ENCODE measurements at regions not wholly inside any gene's neighbourhood (a gene's known extent, or its start where the extent isn't known, plus 50 kb on each side); places are given as distances from the start of the nearest gene placed in this dataset.

GRCh38 chr10:93250010-93250409 lies 176.3 kb downstream of the CYP26A1 start:
- Histone ChIP-seq H3K36me3 (ENCODE audit: insufficient read depth, low read length) (no peaks in the 10 kb centered on the region), H4K20me1 (ENCODE audit: insufficient read depth, low read length) (no peaks in the 10 kb centered on the region), H3K27ac (ENCODE audit: low read depth, low read length, poor library complexity, severe bottlenecking) (no peak overlapping the region), H3K4me2 (ENCODE audit: low read length) (no peak overlapping the region), H3K4me3 (ENCODE audit: low read depth, low read length, poor library complexity, severe bottlenecking) (no peak overlapping the region), H3K9me3 (ENCODE audit: low read length) (no peaks in the 10 kb centered on the region), H2AFZ (ENCODE audit: low read length) (no peak overlapping the region), H3K9me2 (ENCODE audit: insufficient read depth, low read length) (no peaks in the 10 kb centered on the region), H3K4me1 (ENCODE audit: insufficient read depth, low read length, poor library complexity, severe bottlenecking) (no peaks in the 10 kb centered on the region), H3K79me2 (ENCODE audit: insufficient read depth, low read depth, low read length) (no peaks in the 10 kb centered on the region)
- TF ChIP-seq CTCF (conservative IDR thresholded peaks at IDR 0.05; ENCODE audit: low read length), result no peak
- no peak for TF ChIP-seq EZH2phosphoT487 (IDR thresholded peaks at IDR 0.05; ENCODE audit: borderline replicate concordance, low read depth, low read length)
- POLR2A ChIA-PET, result interaction anchor here (0.6 kb wide), 1 partner anchor 361 kb away, joined by 3 read pairs; no protein-coding TSS in a partner anchor
- intact Hi-C loops (cut with micrococcal nuclease; ENCODE audit: unreplicated experiment), result no loop called here
- CTCF ChIA-PET (ENCODE audit: unreplicated experiment), result no interaction called here
- DNase-seq (ENCODE audit: low spot score), result no peak
- no TSS peak for BruUV-seq (replicated peaks)

- no peaks in the 10 kb centered on the region for H3K9me3 ChIP-seq (ENCODE audit: low read length)
- no peaks in the 10 kb centered on the region for H3K9me2 ChIP-seq (ENCODE audit: insufficient read depth, low read length)
- H3K4me3 ChIP-seq (ENCODE audit: low read depth, low read length, poor library complexity, severe bottlenecking), result no peak overlapping the region
- intact Hi-C loops (cut with micrococcal nuclease; ENCODE audit: unreplicated experiment), result no loop called here
- TF ChIP-seq EZH2phosphoT487 (IDR thresholded peaks at IDR 0.05; ENCODE audit: borderline replicate concordance, low read depth, low read length) (no peak), CTCF (conservative IDR thresholded peaks at IDR 0.05; ENCODE audit: low read length) (no peak)
- BruUV-seq (replicated peaks), result no TSS peak
- POLR2A ChIA-PET, result interaction anchor here (1.5 kb wide), 1 partner anchor 14 kb away, joined by 4 read pairs; no protein-coding TSS in a partner anchor
- H2AFZ ChIP-seq (ENCODE audit: low read length), result no peak overlapping the region
- H3K4me2 ChIP-seq (ENCODE audit: low read length), result no peak overlapping the region
- H3K79me2 ChIP-seq (ENCODE audit: insufficient read depth, low read depth, low read length), result no peaks in the 10 kb centered on the region
- no peaks in the 10 kb centered on the region for H4K20me1 ChIP-seq (ENCODE audit: insufficient read depth, low read length)
- no peak overlapping the region for H3K27ac ChIP-seq (ENCODE audit: low read depth, low read length, poor library complexity, severe bottlenecking)
- CTCF ChIA-PET (ENCODE audit: unreplicated experiment), result no interaction called here
- no peaks in the 10 kb centered on the region for H3K36me3 ChIP-seq (ENCODE audit: insufficient read depth, low read length)
- DNase-seq (ENCODE audit: low spot score), result no peak
- no peaks in the 10 kb centered on the region for H3K4me1 ChIP-seq (ENCODE audit: insufficient read depth, low read length, poor library complexity, severe bottlenecking)
These were observed 180.6 kb downstream of the CYP26A1 start for GRCh38 chr10:93254180-93254853.

GRCh38 chr10:93255546-93255945 lies 181.9 kb downstream of the CYP26A1 start:
- Histone ChIP-seq H2AFZ (ENCODE audit: low read length) (no peak overlapping the region), H3K4me3 (ENCODE audit: low read depth, low read length, poor library complexity, severe bottlenecking) (no peak overlapping the region), H3K9me3 (ENCODE audit: low read length) (no peaks in the 10 kb centered on the region), H4K20me1 (ENCODE audit: insufficient read depth, low read length) (no peaks in the 10 kb centered on the region), H3K36me3 (ENCODE audit: insufficient read depth, low read length) (no peaks in the 10 kb centered on the region), H3K9me2 (ENCODE audit: insufficient read depth, low read length) (no peaks in the 10 kb centered on the region), H3K4me1 (ENCODE audit: insufficient read depth, low read length, poor library complexity, severe bottlenecking) (no peaks in the 10 kb centered on the region), H3K27ac (ENCODE audit: low read depth, low read length, poor library complexity, severe bottlenecking) (no peak overlapping the region), H3K79me2 (ENCODE audit: insufficient read depth, low read depth, low read length) (no peaks in the 10 kb centered on the region), H3K4me2 (ENCODE audit: low read length) (no peak overlapping the region)
- TF ChIP-seq CTCF (conservative IDR thresholded peaks at IDR 0.05; ENCODE audit: low read length), result no peak
- TF ChIP-seq EZH2phosphoT487 (IDR thresholded peaks at IDR 0.05; ENCODE audit: borderline replicate concordance, low read depth, low read length), result no peak
- no TSS peak for BruUV-seq (replicated peaks)
- CTCF ChIA-PET (ENCODE audit: unreplicated experiment), result no interaction called here
- POLR2A ChIA-PET, result interaction anchor here (1.5 kb wide), 1 partner anchor 15 kb away, joined by 4 read pairs; no protein-coding TSS in a partner anchor
- DNase-seq (ENCODE audit: low spot score), result no peak
- intact Hi-C loops (cut with micrococcal nuclease; ENCODE audit: unreplicated experiment), result no loop called here

All from OCI-LY7 (cell line).